AG09319 (cell line): ENCODE measurements at regions not wholly inside any gene's neighbourhood (a gene's known extent, or its start where the extent isn't known, plus 50 kb on each side); places are given as distances from the start of the nearest gene placed in this dataset.
"Not testable (repeated sequence)": the region's sequence is repeated elsewhere in the genome, so short reads cannot be mapped to it uniquely, and the experiment has no call there.

ENCODE experiments used
- DNase-seq: peaks from one replicate; pipeline ENCODE4 v3.0.0-alpha.2; 2010; ENCODE audit warnings: low read depth; ENCODE audit errors: extremely low read depth
- TF ChIP-seq, protein P1 (sequence below): IDR thresholded peaks from 2 replicates; pipeline ENCODE4 v1.5.1; 2011; ENCODE audit warnings: low read depth, mild to moderate bottlenecking, inconsistent platforms, low read length, moderate library complexity

GRCh38 chr6:121881974-121882667 is 446.7 kb downstream of the GJA1 start:
- TF ChIP-seq, protein P1, sequence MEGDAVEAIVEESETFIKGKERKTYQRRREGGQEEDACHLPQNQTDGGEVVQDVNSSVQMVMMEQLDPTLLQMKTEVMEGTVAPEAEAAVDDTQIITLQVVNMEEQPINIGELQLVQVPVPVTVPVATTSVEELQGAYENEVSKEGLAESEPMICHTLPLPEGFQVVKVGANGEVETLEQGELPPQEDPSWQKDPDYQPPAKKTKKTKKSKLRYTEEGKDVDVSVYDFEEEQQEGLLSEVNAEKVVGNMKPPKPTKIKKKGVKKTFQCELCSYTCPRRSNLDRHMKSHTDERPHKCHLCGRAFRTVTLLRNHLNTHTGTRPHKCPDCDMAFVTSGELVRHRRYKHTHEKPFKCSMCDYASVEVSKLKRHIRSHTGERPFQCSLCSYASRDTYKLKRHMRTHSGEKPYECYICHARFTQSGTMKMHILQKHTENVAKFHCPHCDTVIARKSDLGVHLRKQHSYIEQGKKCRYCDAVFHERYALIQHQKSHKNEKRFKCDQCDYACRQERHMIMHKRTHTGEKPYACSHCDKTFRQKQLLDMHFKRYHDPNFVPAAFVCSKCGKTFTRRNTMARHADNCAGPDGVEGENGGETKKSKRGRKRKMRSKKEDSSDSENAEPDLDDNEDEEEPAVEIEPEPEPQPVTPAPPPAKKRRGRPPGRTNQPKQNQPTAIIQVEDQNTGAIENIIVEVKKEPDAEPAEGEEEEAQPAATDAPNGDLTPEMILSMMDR, result no peak
- peak; percentile 51 for DNase-seq

GRCh38 chr6:121884091-121884490 is 448.6 kb downstream of the GJA1 start:
- TF ChIP-seq, protein P1, result no peak
- no peak for DNase-seq

DNA sequence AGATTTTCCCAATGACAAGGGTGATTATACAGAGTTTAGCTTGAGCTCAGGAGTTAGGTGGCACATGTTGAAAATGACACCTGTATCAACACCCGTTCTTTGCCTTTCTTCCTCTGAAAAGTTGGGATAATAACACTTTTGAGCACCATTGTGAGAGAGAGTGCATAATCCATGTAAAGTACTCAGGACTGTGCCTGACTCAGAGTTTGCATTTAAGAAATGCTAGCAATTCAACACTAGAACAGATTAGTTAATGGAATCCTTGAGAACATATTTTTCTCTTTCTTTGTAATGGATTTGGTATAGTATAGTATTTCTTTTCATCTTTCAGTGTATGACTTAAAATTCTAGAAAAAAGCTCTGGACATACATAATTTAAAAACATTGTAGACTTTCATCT is 449.2 kb downstream of the GJA1 start:
- no peak for DNase-seq

DNA sequence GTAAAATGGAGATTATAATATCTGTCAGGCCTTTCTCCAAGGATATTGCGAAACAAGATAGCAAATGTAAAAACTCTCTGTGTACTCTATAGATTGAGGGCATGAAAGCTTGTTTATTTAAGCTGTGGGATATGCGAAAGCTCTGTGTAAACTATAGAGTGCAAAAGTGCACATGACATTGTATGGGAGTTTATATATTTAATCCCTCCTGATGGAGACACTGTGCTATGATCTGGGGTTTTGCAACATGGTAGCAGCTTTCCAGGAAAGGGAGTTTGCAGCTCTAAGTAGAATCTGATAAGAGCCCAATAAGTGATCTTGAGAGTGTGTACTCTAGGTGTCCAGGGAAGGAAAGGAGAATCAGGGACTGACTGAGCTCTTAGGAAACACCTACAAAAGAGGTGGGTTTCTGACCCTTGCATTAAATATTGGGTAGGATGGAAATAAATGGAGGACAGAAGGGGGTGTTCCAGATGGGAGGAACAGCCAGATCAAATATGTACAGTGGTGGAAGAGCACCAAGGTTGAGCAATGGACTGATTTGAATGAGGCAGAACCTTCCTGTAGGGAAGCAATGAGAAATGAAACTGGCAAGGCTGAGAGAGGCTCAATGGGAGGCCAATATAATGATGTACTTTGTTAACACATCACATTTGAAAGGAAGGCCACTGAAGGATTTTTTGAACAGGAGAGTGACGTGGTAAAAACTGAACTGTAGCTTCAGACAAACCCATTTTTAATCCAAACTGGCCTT is 450.1 kb downstream of the GJA1 start:
- DNase-seq, result no peak
- TF ChIP-seq, protein P1, result no peak

More for the DNA sequence above, 449.2 kb downstream of the GJA1 start:
- TF ChIP-seq, protein P1, result no peak

- DNase-seq, result peak; percentile 58
- TF ChIP-seq, protein P1, result no peak
These were observed 450.9 kb downstream of the GJA1 start for GRCh38 chr6:121886223-121886830.

DNA sequence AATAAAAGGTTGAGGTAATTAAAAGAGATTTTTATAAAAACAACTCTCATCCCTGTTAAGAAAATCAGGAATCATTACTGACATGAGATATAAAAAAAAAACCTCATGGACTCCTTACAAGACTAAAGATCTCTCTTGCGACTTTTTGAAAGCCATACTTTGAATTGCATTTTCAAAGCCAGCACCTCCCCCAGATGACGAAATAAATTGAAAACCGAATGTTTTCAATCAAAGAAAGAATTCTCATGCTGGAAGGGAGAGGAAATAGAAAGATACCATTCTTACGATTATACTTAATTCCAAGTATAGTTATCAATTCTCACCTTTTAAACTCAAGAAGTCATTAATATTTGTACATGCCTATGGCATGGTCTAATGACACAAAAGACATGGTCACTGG is 452.3 kb downstream of the GJA1 start:
- TF ChIP-seq, protein P1, result no peak
- no peak for DNase-seq

GRCh38 chr6:121890307-121890910 is 455.0 kb downstream of the GJA1 start:
- TF ChIP-seq, protein P1, result no peak

DNA sequence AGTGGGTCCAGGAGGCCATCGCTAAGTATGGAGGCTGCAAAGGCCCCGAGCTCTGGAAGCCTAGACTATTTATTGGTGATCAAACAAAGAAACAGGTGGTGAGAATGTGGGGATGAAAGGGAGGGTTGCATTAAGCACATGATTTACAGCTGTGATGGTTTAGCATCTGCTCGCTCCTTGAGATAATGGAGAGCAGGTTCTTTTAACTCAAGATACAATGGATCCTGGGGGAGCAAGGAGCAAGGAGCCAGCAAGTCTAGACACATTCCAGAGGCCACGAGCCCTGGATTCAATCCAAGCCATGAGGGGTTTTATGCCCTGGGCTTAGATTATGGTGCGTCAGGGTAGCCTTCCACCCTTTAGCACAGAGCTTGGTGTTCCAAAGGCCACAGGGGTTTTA is 460.3 kb downstream of the GJA1 start:
- DNase-seq, result not testable (repeated sequence)

More at GRCh38 chr6:121890307-121890910, 455.0 kb downstream of the GJA1 start:
- no peak for DNase-seq
